ENCODE measurements at regions not wholly inside any gene's neighbourhood (a gene's known extent, or its start where the extent isn't known, plus 50 kb on each side); places are given as distances from the start of the nearest gene placed in this dataset.

DNA sequence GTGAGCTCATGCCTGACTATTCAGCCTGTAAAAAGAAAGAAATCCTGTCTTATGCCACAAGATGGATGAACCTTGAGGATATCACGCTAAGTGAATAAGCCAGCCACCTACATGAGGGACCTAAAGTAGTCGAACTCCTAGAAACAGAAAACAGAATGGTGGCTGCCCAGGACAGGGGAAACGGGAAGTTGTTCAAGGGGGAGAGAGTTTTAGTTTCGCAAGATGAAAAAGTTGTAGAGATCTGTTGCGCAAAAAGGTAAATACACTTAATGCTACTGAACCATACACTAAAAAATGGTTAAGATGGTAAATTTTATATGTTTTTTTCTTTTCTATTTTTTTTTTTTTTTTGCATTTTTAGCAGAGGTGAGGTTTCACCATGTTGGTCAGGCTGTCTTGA, 74.1 kb upstream of the RALY start:
- Histone ChIP-seq H3K27ac (ENCODE audit: low read depth in 1 of 2, low read length in 2 of 2) (no peak overlapping the region), H3K9me3 (ENCODE audit: control insufficient read depth in 4 of 4, low read length in 3 of 4) (no peaks in the 10 kb centered on the region), H3K27me3 (ENCODE audit: control insufficient read depth in 4 of 4, insufficient read depth in 4 of 4, low read length in 3 of 4) (no peaks in the 10 kb centered on the region), H3K36me3 (ENCODE audit: control insufficient read depth in 4 of 4, insufficient read depth in 3 of 4, low read depth in 1 of 4, low read length in 3 of 4) (no peaks in the 10 kb centered on the region), H3K9ac (ENCODE audit: low read depth in 1 of 2, low read length in 2 of 2) (no peak overlapping the region), H3K4me3 (ENCODE audit: low read depth in 1 of 3, low read length in 3 of 3) (no peak overlapping the region), H3K4me1 (ENCODE audit: control insufficient read depth in 4 of 4, insufficient read depth in 4 of 4, low read length in 3 of 4) (no peaks in the 10 kb centered on the region)
- no peak for DNase-seq (ENCODE audit: low spot score)
- TF ChIP-seq EGR1 (IDR thresholded peaks at IDR 0.05; ENCODE audit: low read depth in 2 of 2) (no peak), JUND (IDR thresholded peaks at IDR 0.05) (no peak), HNF4G (IDR thresholded peaks at IDR 0.05) (no peak), NR2F2 (IDR thresholded peaks at IDR 0.05) (no peak), GABPA (IDR thresholded peaks at IDR 0.05 in 1 of 2, conservative IDR thresholded peaks at IDR 0.05 in 1 of 2) (no peak), TAF1 (conservative IDR thresholded peaks at IDR 0.05) (no peak), HNF4A (conservative IDR thresholded peaks at IDR 0.05) (no peak), RAD21 (IDR thresholded peaks at IDR 0.05) (no peak), RXRA (IDR thresholded peaks at IDR 0.05) (no peak), YY1 (IDR thresholded peaks at IDR 0.05) (no peak), FOXA1 (IDR thresholded peaks at IDR 0.05) (no peak), SP1 (IDR thresholded peaks at IDR 0.05) (no peak), FOXA2 (IDR thresholded peaks at IDR 0.05) (no peak)
- TF ChIP-seq, protein P1, sequence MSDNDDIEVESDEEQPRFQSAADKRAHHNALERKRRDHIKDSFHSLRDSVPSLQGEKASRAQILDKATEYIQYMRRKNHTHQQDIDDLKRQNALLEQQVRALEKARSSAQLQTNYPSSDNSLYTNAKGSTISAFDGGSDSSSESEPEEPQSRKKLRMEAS (IDR thresholded peaks at IDR 0.05): no peak
- TF ChIP-seq, protein P2, sequence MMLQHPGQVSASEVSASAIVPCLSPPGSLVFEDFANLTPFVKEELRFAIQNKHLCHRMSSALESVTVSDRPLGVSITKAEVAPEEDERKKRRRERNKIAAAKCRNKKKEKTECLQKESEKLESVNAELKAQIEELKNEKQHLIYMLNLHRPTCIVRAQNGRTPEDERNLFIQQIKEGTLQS (IDR thresholded peaks at IDR 0.05): no peak
- TF ChIP-seq, protein P3, sequence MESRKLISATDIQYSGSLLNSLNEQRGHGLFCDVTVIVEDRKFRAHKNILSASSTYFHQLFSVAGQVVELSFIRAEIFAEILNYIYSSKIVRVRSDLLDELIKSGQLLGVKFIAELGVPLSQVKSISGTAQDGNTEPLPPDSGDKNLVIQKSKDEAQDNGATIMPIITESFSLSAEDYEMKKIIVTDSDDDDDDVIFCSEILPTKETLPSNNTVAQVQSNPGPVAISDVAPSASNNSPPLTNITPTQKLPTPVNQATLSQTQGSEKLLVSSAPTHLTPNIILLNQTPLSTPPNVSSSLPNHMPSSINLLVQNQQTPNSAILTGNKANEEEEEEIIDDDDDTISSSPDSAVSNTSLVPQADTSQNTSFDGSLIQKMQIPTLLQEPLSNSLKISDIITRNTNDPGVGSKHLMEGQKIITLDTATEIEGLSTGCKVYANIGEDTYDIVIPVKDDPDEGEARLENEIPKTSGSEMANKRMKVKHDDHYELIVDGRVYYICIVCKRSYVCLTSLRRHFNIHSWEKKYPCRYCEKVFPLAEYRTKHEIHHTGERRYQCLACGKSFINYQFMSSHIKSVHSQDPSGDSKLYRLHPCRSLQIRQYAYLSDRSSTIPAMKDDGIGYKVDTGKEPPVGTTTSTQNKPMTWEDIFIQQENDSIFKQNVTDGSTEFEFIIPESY (IDR thresholded peaks at IDR 0.05): no peak
- TF ChIP-seq, protein P4, sequence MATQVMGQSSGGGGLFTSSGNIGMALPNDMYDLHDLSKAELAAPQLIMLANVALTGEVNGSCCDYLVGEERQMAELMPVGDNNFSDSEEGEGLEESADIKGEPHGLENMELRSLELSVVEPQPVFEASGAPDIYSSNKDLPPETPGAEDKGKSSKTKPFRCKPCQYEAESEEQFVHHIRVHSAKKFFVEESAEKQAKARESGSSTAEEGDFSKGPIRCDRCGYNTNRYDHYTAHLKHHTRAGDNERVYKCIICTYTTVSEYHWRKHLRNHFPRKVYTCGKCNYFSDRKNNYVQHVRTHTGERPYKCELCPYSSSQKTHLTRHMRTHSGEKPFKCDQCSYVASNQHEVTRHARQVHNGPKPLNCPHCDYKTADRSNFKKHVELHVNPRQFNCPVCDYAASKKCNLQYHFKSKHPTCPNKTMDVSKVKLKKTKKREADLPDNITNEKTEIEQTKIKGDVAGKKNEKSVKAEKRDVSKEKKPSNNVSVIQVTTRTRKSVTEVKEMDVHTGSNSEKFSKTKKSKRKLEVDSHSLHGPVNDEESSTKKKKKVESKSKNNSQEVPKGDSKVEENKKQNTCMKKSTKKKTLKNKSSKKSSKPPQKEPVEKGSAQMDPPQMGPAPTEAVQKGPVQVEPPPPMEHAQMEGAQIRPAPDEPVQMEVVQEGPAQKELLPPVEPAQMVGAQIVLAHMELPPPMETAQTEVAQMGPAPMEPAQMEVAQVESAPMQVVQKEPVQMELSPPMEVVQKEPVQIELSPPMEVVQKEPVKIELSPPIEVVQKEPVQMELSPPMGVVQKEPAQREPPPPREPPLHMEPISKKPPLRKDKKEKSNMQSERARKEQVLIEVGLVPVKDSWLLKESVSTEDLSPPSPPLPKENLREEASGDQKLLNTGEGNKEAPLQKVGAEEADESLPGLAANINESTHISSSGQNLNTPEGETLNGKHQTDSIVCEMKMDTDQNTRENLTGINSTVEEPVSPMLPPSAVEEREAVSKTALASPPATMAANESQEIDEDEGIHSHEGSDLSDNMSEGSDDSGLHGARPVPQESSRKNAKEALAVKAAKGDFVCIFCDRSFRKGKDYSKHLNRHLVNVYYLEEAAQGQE (IDR thresholded peaks at IDR 0.05): no peak
- TF ChIP-seq, protein P5, sequence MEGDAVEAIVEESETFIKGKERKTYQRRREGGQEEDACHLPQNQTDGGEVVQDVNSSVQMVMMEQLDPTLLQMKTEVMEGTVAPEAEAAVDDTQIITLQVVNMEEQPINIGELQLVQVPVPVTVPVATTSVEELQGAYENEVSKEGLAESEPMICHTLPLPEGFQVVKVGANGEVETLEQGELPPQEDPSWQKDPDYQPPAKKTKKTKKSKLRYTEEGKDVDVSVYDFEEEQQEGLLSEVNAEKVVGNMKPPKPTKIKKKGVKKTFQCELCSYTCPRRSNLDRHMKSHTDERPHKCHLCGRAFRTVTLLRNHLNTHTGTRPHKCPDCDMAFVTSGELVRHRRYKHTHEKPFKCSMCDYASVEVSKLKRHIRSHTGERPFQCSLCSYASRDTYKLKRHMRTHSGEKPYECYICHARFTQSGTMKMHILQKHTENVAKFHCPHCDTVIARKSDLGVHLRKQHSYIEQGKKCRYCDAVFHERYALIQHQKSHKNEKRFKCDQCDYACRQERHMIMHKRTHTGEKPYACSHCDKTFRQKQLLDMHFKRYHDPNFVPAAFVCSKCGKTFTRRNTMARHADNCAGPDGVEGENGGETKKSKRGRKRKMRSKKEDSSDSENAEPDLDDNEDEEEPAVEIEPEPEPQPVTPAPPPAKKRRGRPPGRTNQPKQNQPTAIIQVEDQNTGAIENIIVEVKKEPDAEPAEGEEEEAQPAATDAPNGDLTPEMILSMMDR (IDR thresholded peaks at IDR 0.05; ENCODE audit: low read depth, low read length, missing input control): no peak
- 80% methylated on average over 5 of the region's 5 CpGs for WGBS

Measured in liver (tissue), 8 donors.